NCI-H345 treated with DMSO at 0.1 percent for 48 hours (cell line): ENCODE measurements at regions not wholly inside any gene's neighbourhood (a gene's known extent, or its start where the extent isn't known, plus 50 kb on each side); places are given as distances from the start of the nearest gene placed in this dataset.
"Not testable (repeated sequence)": the region's sequence is repeated elsewhere in the genome, so short reads cannot be mapped to it uniquely, and the experiment has no call there.

ENCODE experiments used
- DNase-seq: peaks from one replicate; lab custom pipeline; 2025; ENCODE audit not compliant: unreplicated experiment; lab: John Stamatoyannopoulos, UW

GRCh38 chr12:114136631-114137030 is 170.5 kb upstream of the RBM19 start:
- DNase-seq, result no peak

- no peak for DNase-seq
Observed at GRCh38 chr12:114134922-114135321, 168.8 kb upstream of the RBM19 start.

GRCh38 chr12:114131824-114132223 is 165.7 kb upstream of the RBM19 start:
- DNase-seq, result no peak

- DNase-seq, result no peak
Observed at GRCh38 chr12:114123108-114123507, 157.0 kb upstream of the RBM19 start.

- no peak for DNase-seq
Observed at GRCh38 chr12:114122016-114122415, 155.9 kb upstream of the RBM19 start.

GRCh38 chr12:114119316-114119715 is 153.2 kb upstream of the RBM19 start:
- DNase-seq, result no peak

- DNase-seq, result no peak
Observed at GRCh38 chr12:114096461-114096860, 130.3 kb upstream of the RBM19 start.

- no peak for DNase-seq
Observed at GRCh38 chr12:114093520-114093919, 127.4 kb upstream of the RBM19 start.

GRCh38 chr12:114092981-114093380 is 126.9 kb upstream of the RBM19 start:
- DNase-seq, result no peak

GRCh38 chr12:114090211-114090610 is 124.1 kb upstream of the RBM19 start:
- DNase-seq, result no peak

- DNase-seq, result no peak
Observed at GRCh38 chr12:114073076-114073475, 107.0 kb upstream of the RBM19 start.

- no peak for DNase-seq
Observed at GRCh38 chr12:114069507-114069906, 103.4 kb upstream of the RBM19 start.

GRCh38 chr12:114064497-114064896 is 98.4 kb upstream of the RBM19 start:
- no peak for DNase-seq

GRCh38 chr12:114064034-114064433 is 97.9 kb upstream of the RBM19 start:
- DNase-seq, result not testable (repeated sequence)

GRCh38 chr12:114063435-114063834 is 97.3 kb upstream of the RBM19 start:
- DNase-seq, result no peak

- not testable (repeated sequence) for DNase-seq
Observed at GRCh38 chr12:114056351-114056750, 90.2 kb upstream of the RBM19 start.

- DNase-seq, result no peak
Observed at GRCh38 chr12:114054982-114055381, 88.9 kb upstream of the RBM19 start.

GRCh38 chr12:114046236-114046998 is 80.3 kb upstream of the RBM19 start:
- DNase-seq, result no peak

- DNase-seq, result no peak
Observed at GRCh38 chr12:114045349-114045748, 79.2 kb upstream of the RBM19 start.

- DNase-seq, result no peak
Observed at GRCh38 chr12:114041590-114041989, 75.5 kb upstream of the RBM19 start.

- no peak for DNase-seq
Observed at GRCh38 chr12:114041136-114041535, 75.0 kb upstream of the RBM19 start.

GRCh38 chr12:114038962-114039361 is 72.8 kb upstream of the RBM19 start:
- no peak for DNase-seq

- DNase-seq, result no peak
Observed at GRCh38 chr12:114032801-114033200, 66.7 kb upstream of the RBM19 start.
